ENCODE measurements at regions not wholly inside any gene's neighbourhood (a gene's known extent, or its start where the extent isn't known, plus 50 kb on each side); places are given as distances from the start of the nearest gene placed in this dataset.

DNA sequence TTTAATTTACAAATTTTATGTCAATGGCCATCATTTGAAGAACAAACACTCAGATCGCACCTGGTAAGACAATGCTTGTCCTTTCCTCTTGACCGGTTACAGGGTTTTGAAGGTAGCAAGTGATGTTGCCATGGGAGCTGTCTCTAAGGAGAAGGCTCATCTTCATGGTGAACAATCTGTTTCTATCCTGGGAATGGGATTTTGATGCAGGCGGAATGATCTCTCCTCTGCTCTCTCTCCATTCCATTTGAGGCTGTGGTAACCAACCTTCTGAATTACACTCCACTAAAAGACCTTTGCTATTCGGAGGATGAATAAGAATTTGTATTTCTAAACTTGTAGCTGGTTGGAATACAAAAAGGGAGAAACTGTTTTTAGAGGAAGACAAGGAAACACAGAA lies 57.9 kb upstream of the SLC5A9 start:
- POLR2A ChIA-PET: no interaction called here
- no peak for DNase-seq (ENCODE audit: low spot score)
- Histone ChIP-seq H3K79me2 (ENCODE audit: insufficient read depth, low read depth, low read length) (no peaks in the 10 kb centered on the region), H3K4me2 (ENCODE audit: low read length) (no peak overlapping the region), H3K27ac (ENCODE audit: low read depth, low read length, poor library complexity, severe bottlenecking) (no peak overlapping the region), H4K20me1 (ENCODE audit: insufficient read depth, low read length) (no peaks in the 10 kb centered on the region), H3K9me2 (ENCODE audit: insufficient read depth, low read length) (no peaks in the 10 kb centered on the region), H3K4me3 (ENCODE audit: low read depth, low read length, poor library complexity, severe bottlenecking) (no peak overlapping the region), H3K36me3 (ENCODE audit: insufficient read depth, low read length) (no peaks in the 10 kb centered on the region), H3K4me1 (ENCODE audit: insufficient read depth, low read length, poor library complexity, severe bottlenecking) (no peaks in the 10 kb centered on the region), H3K9me3 (ENCODE audit: low read length) (no peaks in the 10 kb centered on the region), H2AFZ (ENCODE audit: low read length) (no peak overlapping the region)
- CTCF ChIA-PET (ENCODE audit: unreplicated experiment): no interaction called here
- intact Hi-C loops (cut with micrococcal nuclease; ENCODE audit: unreplicated experiment): no loop called here
- no TSS peak for BruUV-seq (replicated peaks)
- TF ChIP-seq EZH2phosphoT487 (IDR thresholded peaks at IDR 0.05; ENCODE audit: borderline replicate concordance, low read depth, low read length) (no peak), CTCF (conservative IDR thresholded peaks at IDR 0.05; ENCODE audit: low read length) (no peak)

GRCh38 chr1:48160486-48161132 lies 61.9 kb upstream of the SLC5A9 start:
- Histone ChIP-seq H3K4me2 (ENCODE audit: low read length) (no peak overlapping the region), H2AFZ (ENCODE audit: low read length) (no peak overlapping the region), H3K36me3 (ENCODE audit: insufficient read depth, low read length) (no peaks in the 10 kb centered on the region), H3K9me3 (ENCODE audit: low read length) (no peaks in the 10 kb centered on the region), H3K79me2 (ENCODE audit: insufficient read depth, low read depth, low read length) (no peaks in the 10 kb centered on the region), H3K4me3 (ENCODE audit: low read depth, low read length, poor library complexity, severe bottlenecking) (no peak overlapping the region), H3K27ac (ENCODE audit: low read depth, low read length, poor library complexity, severe bottlenecking) (no peak overlapping the region), H3K9me2 (ENCODE audit: insufficient read depth, low read length) (no peaks in the 10 kb centered on the region), H4K20me1 (ENCODE audit: insufficient read depth, low read length) (no peaks in the 10 kb centered on the region), H3K4me1 (ENCODE audit: insufficient read depth, low read length, poor library complexity, severe bottlenecking) (no peaks in the 10 kb centered on the region)
- TF ChIP-seq EZH2phosphoT487 (IDR thresholded peaks at IDR 0.05; ENCODE audit: borderline replicate concordance, low read depth, low read length) (no peak), CTCF (conservative IDR thresholded peaks at IDR 0.05; ENCODE audit: low read length) (no peak)
- BruUV-seq (replicated peaks): no TSS peak
- ChIA-PET CTCF (ENCODE audit: unreplicated experiment) (no interaction called here), POLR2A (no interaction called here)
- no peak for DNase-seq (ENCODE audit: low spot score)
- intact Hi-C loops (cut with micrococcal nuclease; ENCODE audit: unreplicated experiment): no loop called here

DNA sequence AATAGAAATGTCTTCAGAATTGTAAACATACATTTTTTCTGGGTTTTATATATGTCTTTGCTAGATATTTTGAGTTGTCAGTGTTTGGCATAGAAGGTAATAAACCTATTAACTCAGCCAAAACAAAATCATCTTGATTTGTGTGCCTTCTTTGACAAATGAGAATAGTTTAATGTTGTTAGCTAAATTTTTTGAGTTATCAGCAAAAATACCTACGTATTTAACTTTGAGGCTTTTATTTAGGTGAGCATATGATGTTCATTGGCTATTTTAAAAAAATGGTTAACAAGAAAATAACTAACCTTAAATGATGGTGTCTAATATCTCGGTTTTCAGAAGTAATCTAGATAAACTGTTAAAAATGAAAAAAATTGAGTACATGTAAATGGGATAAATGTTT lies 83.2 kb upstream of the SLC5A9 start:
- Histone ChIP-seq H3K36me3 (ENCODE audit: insufficient read depth, low read length) (no peaks in the 10 kb centered on the region), H3K27ac (ENCODE audit: low read depth, low read length, poor library complexity, severe bottlenecking) (no peak overlapping the region), H2AFZ (ENCODE audit: low read length) (no peak overlapping the region), H3K79me2 (ENCODE audit: insufficient read depth, low read depth, low read length) (no peaks in the 10 kb centered on the region), H3K9me2 (ENCODE audit: insufficient read depth, low read length) (no peaks in the 10 kb centered on the region), H4K20me1 (ENCODE audit: insufficient read depth, low read length) (no peaks in the 10 kb centered on the region), H3K4me2 (ENCODE audit: low read length) (no peak overlapping the region), H3K4me1 (ENCODE audit: insufficient read depth, low read length, poor library complexity, severe bottlenecking) (no peaks in the 10 kb centered on the region), H3K9me3 (ENCODE audit: low read length) (no peaks in the 10 kb centered on the region), H3K4me3 (ENCODE audit: low read depth, low read length, poor library complexity, severe bottlenecking) (no peak overlapping the region)
- no peak for DNase-seq (ENCODE audit: low spot score)
- intact Hi-C loops (cut with micrococcal nuclease; ENCODE audit: unreplicated experiment): no loop called here
- POLR2A ChIA-PET: no interaction called here
- no TSS peak for BruUV-seq (replicated peaks)
- TF ChIP-seq CTCF (conservative IDR thresholded peaks at IDR 0.05; ENCODE audit: low read length) (no peak), EZH2phosphoT487 (IDR thresholded peaks at IDR 0.05; ENCODE audit: borderline replicate concordance, low read depth, low read length) (no peak)
- CTCF ChIA-PET (ENCODE audit: unreplicated experiment): no interaction called here
